ENCODE measurements at regions not wholly inside any gene's neighbourhood (a gene's known extent, or its start where the extent isn't known, plus 50 kb on each side); places are given as distances from the start of the nearest gene placed in this dataset.

DNA sequence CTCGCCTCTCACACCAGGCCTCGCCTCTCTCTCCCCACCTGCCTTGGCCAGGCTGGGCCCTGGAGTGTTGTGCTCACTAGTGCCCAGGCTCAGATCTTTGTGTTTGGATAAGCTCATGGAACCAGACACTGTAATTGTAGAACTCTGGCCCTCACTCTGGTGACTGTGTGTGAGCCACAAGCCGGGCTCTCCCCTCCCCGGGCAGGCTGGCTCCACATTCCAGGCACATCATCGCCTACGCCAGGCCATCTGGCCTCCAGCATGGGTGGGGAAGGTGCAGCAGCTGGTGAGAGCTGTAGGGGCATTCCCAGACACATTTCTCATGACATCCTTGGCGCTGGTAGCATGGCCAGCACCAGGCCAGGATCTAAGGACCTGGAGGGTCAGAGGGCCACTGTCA, 202.3 kb downstream of the RAB11FIP4 start:
- Histone ChIP-seq H3K9me3 (ENCODE audit: control insufficient read depth in 4 of 4, low read length in 3 of 4) (no peaks in the 10 kb centered on the region), H3K27me3 (ENCODE audit: control insufficient read depth in 4 of 4, insufficient read depth in 4 of 4, low read length in 3 of 4) (no peaks in the 10 kb centered on the region), H3K36me3 (ENCODE audit: control insufficient read depth in 4 of 4, insufficient read depth in 3 of 4, low read depth in 1 of 4, low read length in 3 of 4) (peaks cover 0 to 13% (median 2%) of the 10 kb centered on the region in 4 donors), H3K9ac (ENCODE audit: low read depth in 1 of 2, low read length in 2 of 2) (no peak overlapping the region), H3K27ac (ENCODE audit: low read depth in 1 of 2, low read length in 2 of 2) (no peak overlapping the region), H3K4me1 (ENCODE audit: control insufficient read depth in 4 of 4, insufficient read depth in 4 of 4, low read length in 3 of 4) (peaks cover 0 to 4% (median 2%) of the 10 kb centered on the region in 4 donors), H3K4me3 (ENCODE audit: low read depth in 1 of 3, low read length in 3 of 3) (no peak overlapping the region)
- TF ChIP-seq GABPA (IDR thresholded peaks at IDR 0.05 in 1 of 2, conservative IDR thresholded peaks at IDR 0.05 in 1 of 2) (no peak), FOXA1 (IDR thresholded peaks at IDR 0.05) (no peak), EGR1 (IDR thresholded peaks at IDR 0.05; ENCODE audit: low read depth in 2 of 2) (no peak), YY1 (IDR thresholded peaks at IDR 0.05) (no peak), RAD21 (IDR thresholded peaks at IDR 0.05) (no peak), ATF3 (IDR thresholded peaks at IDR 0.05) (no peak), JUND (IDR thresholded peaks at IDR 0.05) (no peak), NR2F2 (IDR thresholded peaks at IDR 0.05) (no peak), HNF4A (conservative IDR thresholded peaks at IDR 0.05) (no peak), CTCF (IDR thresholded peaks at IDR 0.05; ENCODE audit: low read depth, low read length, missing input control) (no peak), HNF4G (IDR thresholded peaks at IDR 0.05) (no peak), ZBTB33 (IDR thresholded peaks at IDR 0.05) (no peak), SP1 (IDR thresholded peaks at IDR 0.05) (no peak), RXRA (IDR thresholded peaks at IDR 0.05) (no peak), FOXA2 (IDR thresholded peaks at IDR 0.05) (no peak), TAF1 (conservative IDR thresholded peaks at IDR 0.05) (no peak)
- TF ChIP-seq, protein P1, sequence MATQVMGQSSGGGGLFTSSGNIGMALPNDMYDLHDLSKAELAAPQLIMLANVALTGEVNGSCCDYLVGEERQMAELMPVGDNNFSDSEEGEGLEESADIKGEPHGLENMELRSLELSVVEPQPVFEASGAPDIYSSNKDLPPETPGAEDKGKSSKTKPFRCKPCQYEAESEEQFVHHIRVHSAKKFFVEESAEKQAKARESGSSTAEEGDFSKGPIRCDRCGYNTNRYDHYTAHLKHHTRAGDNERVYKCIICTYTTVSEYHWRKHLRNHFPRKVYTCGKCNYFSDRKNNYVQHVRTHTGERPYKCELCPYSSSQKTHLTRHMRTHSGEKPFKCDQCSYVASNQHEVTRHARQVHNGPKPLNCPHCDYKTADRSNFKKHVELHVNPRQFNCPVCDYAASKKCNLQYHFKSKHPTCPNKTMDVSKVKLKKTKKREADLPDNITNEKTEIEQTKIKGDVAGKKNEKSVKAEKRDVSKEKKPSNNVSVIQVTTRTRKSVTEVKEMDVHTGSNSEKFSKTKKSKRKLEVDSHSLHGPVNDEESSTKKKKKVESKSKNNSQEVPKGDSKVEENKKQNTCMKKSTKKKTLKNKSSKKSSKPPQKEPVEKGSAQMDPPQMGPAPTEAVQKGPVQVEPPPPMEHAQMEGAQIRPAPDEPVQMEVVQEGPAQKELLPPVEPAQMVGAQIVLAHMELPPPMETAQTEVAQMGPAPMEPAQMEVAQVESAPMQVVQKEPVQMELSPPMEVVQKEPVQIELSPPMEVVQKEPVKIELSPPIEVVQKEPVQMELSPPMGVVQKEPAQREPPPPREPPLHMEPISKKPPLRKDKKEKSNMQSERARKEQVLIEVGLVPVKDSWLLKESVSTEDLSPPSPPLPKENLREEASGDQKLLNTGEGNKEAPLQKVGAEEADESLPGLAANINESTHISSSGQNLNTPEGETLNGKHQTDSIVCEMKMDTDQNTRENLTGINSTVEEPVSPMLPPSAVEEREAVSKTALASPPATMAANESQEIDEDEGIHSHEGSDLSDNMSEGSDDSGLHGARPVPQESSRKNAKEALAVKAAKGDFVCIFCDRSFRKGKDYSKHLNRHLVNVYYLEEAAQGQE (IDR thresholded peaks at IDR 0.05): no peak
- TF ChIP-seq, protein P2, sequence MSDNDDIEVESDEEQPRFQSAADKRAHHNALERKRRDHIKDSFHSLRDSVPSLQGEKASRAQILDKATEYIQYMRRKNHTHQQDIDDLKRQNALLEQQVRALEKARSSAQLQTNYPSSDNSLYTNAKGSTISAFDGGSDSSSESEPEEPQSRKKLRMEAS (IDR thresholded peaks at IDR 0.05): no peak
- 92% methylated on average over 7 of the region's 7 CpGs for WGBS
- DNase-seq (ENCODE audit: low spot score): no peak

All from liver (tissue), 8 donors.